ENCODE measurements at regions not wholly inside any gene's neighbourhood (a gene's known extent, or its start where the extent isn't known, plus 50 kb on each side); places are given as distances from the start of the nearest gene placed in this dataset.

- no peak for TF ChIP-seq CTCF (conservative IDR thresholded peaks at IDR 0.05; ENCODE audit: low read depth, low read length)
- no peak for TF ChIP-seq EZH2 (IDR thresholded peaks at IDR 0.05; ENCODE audit: borderline replicate concordance, low read depth, low read length, poor library complexity, severe bottlenecking)
These were observed 176.9 kb upstream of the PRMT6 start for GRCh38 chr1:106879538-106879937.

All from A673 (cell line).